ENCODE measurements at regions not wholly inside any gene's neighbourhood (a gene's known extent, or its start where the extent isn't known, plus 50 kb on each side); places are given as distances from the start of the nearest gene placed in this dataset.

DNA sequence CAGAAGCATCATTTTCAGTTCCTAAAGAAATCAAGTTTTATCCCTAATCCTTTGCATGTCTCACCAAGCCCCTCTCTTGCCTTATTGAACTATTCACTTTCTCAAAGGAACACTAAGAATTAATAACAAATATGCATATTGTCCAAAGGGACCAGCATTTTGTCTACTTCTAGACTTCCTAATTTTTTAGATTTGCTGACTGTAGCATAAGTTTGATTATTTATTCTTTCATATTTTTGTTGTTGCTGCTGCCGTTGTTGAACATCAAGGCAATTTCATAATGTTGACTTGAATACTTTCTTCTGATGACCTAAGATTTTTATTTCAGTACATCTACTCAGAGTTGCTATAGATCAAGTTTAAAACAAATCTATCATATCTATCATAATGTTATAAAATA lies 111.2 kb upstream of the HAPLN1 start:
- H3K4me3 Mint-ChIP-seq, result no peak overlapping the region
- no peaks in the 10 kb centered on the region for H3K36me3 Mint-ChIP-seq (ENCODE audit: low read depth)
- no peaks in the 10 kb centered on the region for H3K4me1 ChIP-seq (ENCODE audit: control insufficient read depth, insufficient read depth, low read length)
- H3K9me3 Mint-ChIP-seq, result no peaks in the 10 kb centered on the region
- H3K27me3 ChIP-seq (ENCODE audit: control insufficient read depth, insufficient read depth, low read length, poor library complexity, severe bottlenecking), result no peaks in the 10 kb centered on the region
- TF ChIP-seq, protein P1, sequence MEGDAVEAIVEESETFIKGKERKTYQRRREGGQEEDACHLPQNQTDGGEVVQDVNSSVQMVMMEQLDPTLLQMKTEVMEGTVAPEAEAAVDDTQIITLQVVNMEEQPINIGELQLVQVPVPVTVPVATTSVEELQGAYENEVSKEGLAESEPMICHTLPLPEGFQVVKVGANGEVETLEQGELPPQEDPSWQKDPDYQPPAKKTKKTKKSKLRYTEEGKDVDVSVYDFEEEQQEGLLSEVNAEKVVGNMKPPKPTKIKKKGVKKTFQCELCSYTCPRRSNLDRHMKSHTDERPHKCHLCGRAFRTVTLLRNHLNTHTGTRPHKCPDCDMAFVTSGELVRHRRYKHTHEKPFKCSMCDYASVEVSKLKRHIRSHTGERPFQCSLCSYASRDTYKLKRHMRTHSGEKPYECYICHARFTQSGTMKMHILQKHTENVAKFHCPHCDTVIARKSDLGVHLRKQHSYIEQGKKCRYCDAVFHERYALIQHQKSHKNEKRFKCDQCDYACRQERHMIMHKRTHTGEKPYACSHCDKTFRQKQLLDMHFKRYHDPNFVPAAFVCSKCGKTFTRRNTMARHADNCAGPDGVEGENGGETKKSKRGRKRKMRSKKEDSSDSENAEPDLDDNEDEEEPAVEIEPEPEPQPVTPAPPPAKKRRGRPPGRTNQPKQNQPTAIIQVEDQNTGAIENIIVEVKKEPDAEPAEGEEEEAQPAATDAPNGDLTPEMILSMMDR (conservative IDR thresholded peaks at IDR 0.05), result no peak
- no peaks in the 10 kb centered on the region for H3K36me3 ChIP-seq (ENCODE audit: control insufficient read depth, insufficient read depth, low read length)
- H3K27me3 Mint-ChIP-seq (ENCODE audit: insufficient read depth), result no peaks in the 10 kb centered on the region
- no peak overlapping the region for H3K4me3 ChIP-seq (ENCODE audit: low read length)
- no peak overlapping the region for H3K27ac Mint-ChIP-seq
- DNase-seq, result no peak
- H3K9ac ChIP-seq (ENCODE audit: extremely low read depth, low read length, poor library complexity, severe bottlenecking), result no peak overlapping the region
- 100% methylated on average over 1 of the region's 1 CpG; no CpG with 5 or more reads in 1 of the 2 experiments for WGBS, 2 experiments (ENCODE audit: insufficient coverage in 1 of 2, insufficient read length in 1 of 2)
- no peaks in the 10 kb centered on the region for H3K4me1 Mint-ChIP-seq
- H3K9me3 ChIP-seq (ENCODE audit: control insufficient read depth, low read length), result no peaks in the 10 kb centered on the region
- no peak overlapping the region for H3K27ac ChIP-seq (ENCODE audit: low read depth, low read length)

DNA sequence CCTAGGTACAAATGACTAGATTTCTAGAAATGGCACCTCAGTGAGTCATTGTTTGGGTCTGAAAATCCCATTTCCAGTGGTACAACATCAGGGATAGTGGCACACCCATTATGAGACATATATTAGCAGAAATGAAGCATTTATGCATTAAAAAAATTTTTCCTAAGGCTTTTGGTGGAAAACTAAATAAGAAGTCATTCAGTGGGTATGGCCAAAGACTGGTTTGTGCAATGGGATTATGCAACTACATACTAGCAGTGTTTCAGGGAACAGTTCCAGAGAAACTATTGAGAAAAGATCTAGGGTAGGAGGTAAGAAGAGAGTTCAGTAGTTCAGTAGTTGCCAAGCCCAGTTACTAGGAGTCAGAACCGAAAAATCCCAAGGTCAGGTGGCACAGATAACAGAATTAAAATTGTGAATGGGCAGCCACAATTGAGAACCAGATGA lies 106.5 kb upstream of the HAPLN1 start:
- Histone ChIP-seq H3K36me3 (ENCODE audit: control insufficient read depth, insufficient read depth, low read length) (no peaks in the 10 kb centered on the region), H3K9me3 (ENCODE audit: control insufficient read depth, low read length) (no peaks in the 10 kb centered on the region), H3K4me1 (ENCODE audit: control insufficient read depth, insufficient read depth, low read length) (no peaks in the 10 kb centered on the region), H3K27me3 (ENCODE audit: control insufficient read depth, insufficient read depth, low read length, poor library complexity, severe bottlenecking) (no peaks in the 10 kb centered on the region), H3K9ac (ENCODE audit: extremely low read depth, low read length, poor library complexity, severe bottlenecking) (no peak overlapping the region), H3K27ac (ENCODE audit: low read depth, low read length) (no peak overlapping the region), H3K4me3 (ENCODE audit: low read length) (no peak overlapping the region)
- H3K27ac Mint-ChIP-seq, result no peak overlapping the region
- H3K27me3 Mint-ChIP-seq (ENCODE audit: insufficient read depth), result no peaks in the 10 kb centered on the region
- TF ChIP-seq, protein P1 (conservative IDR thresholded peaks at IDR 0.05), result no peak
- H3K4me3 Mint-ChIP-seq, result no peak overlapping the region
- WGBS, 2 experiments (ENCODE audit: insufficient coverage in 1 of 2, insufficient read length in 1 of 2), result 90 to 91% methylated on average over 1 of the region's 1 CpG
- no peaks in the 10 kb centered on the region for H3K4me1 Mint-ChIP-seq
- DNase-seq, result no peak
- H3K9me3 Mint-ChIP-seq, result no peaks in the 10 kb centered on the region
- H3K36me3 Mint-ChIP-seq (ENCODE audit: low read depth), result no peaks in the 10 kb centered on the region

DNA sequence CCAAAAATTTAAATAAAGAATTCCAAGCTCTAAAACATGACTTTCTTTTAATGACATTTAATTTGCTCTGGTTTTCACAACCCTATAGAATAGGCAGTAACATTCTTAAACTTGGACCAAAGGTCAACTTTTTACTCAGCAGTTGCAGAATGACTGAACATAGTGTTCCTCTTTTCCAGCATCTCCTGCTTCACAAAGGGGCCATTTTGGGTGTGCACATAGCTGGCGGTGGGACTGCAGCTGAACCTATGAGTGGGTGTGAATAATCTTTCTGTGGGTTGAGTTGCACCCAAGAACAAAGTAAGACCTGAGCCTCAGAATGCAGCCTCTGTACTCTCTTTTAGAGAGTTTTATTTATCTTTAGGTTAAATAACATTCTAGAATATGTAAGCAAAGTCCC lies 96.9 kb upstream of the HAPLN1 start:
- no peak for DNase-seq
- no peaks in the 10 kb centered on the region for H3K4me1 Mint-ChIP-seq
- TF ChIP-seq, protein P1 (conservative IDR thresholded peaks at IDR 0.05), result no peak
- no peak overlapping the region for H3K27ac Mint-ChIP-seq
- Histone ChIP-seq H3K9me3 (ENCODE audit: control insufficient read depth, low read length) (no peaks in the 10 kb centered on the region), H3K4me3 (ENCODE audit: low read length) (no peak overlapping the region), H3K9ac (ENCODE audit: extremely low read depth, low read length, poor library complexity, severe bottlenecking) (no peak overlapping the region), H3K36me3 (ENCODE audit: control insufficient read depth, insufficient read depth, low read length) (no peaks in the 10 kb centered on the region), H3K4me1 (ENCODE audit: control insufficient read depth, insufficient read depth, low read length) (no peaks in the 10 kb centered on the region), H3K27ac (ENCODE audit: low read depth, low read length) (no peak overlapping the region), H3K27me3 (ENCODE audit: control insufficient read depth, insufficient read depth, low read length, poor library complexity, severe bottlenecking) (no peaks in the 10 kb centered on the region)
- H3K4me3 Mint-ChIP-seq, result no peak overlapping the region
- WGBS, 2 experiments (ENCODE audit: insufficient coverage in 1 of 2, insufficient read length in 1 of 2), result 43% methylated on average over 1 of the region's 1 CpG; no CpG with 5 or more reads in 1 of the 2 experiments
- peaks cover 11% of the 10 kb centered on the region for H3K9me3 Mint-ChIP-seq
- no peaks in the 10 kb centered on the region for H3K36me3 Mint-ChIP-seq (ENCODE audit: low read depth)
- H3K27me3 Mint-ChIP-seq (ENCODE audit: insufficient read depth), result peaks cover 2% of the 10 kb centered on the region

Data from endodermal cell (in vitro differentiated cells).